Medulla oblongata (tissue), 1 donor: ENCODE measurements at regions not wholly inside any gene's neighbourhood (a gene's known extent, or its start where the extent isn't known, plus 50 kb on each side); places are given as distances from the start of the nearest gene placed in this dataset.

ENCODE experiments used
- DNase-seq: peaks from one replicate; pipeline ENCODE4 v3.0.0-alpha.2; 2015; ENCODE audit errors: extremely low spot score

DNA sequence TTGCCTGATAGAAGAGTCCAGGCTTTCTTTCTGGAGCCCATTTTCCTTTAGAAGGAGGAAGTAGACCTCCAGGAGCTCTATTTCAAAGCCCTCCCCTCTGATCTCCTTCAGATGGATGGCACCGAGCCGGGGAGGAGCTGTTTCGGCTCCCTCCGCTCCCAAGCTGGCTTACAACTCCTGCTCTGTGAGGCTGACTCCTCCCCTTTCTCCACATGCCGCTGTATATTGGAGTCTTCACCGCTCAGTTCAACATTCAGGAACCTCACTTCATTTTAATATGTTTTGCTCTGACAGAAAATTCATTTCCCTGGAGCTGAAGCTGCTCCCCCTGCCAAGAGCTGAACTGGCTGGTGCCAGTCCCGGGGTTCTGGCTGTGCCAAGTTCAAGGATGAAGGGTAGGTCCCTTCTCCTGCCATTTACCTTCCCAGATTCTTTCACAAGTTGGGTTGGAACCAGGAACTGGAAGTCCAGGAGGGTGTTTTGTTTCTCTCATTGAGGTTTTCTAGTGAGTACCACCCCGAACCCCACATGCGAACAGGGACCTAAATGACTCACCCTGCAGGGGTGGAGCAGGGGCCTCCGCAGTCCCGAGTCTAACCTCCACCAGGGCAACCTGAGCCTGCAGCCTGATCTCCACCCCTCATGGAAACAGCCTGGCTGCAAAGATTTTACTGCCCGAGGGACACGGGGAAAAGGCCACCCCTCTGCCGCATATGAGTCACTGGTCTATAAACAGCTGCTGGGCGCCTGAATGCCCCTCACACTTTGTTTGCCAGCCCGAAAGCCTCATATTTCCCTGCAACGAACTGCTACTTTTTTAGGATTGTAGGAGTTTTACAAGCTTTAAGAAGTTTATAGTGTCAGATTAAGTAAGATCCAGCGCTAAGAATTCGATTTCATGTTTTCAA is 68.6 kb upstream of the FOXA2 start:
- no peak for DNase-seq

DNA sequence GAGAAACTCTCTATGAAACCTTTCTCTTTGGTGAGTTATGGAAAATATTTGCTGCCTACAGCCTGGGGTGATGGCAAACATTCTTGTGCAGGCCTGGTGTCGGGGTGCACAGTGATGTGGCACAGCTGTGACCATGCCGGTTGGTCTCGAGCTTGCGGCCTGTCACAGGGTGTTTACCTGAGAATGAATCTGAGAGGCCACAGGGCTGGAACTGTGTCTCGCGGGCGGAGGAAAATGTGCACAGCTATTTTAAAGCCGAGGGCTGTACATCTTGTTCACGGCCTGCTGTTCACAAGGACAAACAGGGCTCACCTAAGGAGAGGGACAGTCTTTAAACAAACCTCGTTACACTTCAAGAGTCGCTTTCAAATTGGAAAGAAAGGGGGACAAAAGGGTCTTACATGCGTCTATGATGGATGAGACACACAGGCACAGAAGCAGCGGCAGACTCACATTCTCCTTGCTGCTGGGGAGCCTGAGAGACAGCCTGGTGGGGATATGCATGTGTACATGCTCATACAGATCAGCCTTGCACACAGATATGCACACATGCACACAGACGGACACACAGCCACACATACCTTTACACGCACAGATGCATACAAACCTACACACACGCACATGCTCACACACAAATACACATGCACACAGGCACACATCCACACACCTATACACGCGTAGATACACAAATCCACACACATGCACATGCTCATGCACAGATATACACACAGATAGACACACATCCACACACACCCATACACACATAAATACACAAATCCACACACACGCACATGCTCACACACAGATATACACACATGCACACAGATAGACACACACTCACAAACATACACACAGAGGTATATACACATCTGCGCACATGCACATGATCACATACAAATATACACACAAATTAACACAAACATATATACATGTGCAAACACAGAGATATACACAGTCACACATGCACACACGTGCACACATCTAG is 69.6 kb upstream of the FOXA2 start:
- DNase-seq = no peak

DNA sequence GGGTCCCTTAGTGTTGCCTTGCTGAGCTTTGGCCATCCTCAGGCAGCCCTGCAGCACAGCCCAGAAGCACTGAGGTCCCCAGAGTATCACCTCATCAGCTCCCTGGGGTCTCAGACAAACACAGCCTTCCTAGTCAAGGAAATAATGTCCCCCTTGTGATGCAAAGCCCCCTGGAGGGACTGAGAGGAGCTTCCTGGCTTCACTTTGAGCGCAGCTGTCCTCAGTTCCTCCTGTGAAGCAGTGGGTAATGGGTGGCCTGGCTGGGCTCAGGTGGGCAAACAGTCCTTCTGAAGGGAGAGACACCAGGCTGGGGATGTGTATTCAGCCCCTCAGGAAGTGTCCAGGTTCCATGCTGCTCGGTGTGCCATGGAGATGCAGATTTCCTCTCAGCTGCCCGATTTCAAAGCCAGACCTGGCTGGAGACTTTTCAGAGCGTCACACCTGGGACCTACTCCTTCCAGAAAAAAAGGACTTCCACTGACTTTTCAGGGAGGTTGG is 79.2 kb upstream of the FOXA2 start:
- no peak for DNase-seq

DNA sequence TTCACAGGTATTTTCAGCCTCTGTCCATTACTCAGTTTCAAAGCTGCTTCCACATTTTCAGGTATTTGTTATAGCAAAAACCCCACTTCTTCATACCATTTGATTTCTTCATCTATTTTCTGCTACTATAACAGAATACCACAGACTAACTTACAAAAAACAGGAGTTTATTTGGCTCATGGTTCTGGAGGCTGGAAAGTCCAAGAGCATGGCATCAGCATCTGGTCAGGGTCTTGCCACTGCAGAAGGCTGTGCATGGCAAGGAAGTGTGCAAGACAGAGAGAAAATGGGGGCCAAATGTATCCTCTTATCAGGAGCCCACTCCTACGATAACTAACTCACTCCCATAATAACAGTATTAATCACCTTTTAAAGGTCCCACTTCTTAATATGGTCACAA is 82.8 kb upstream of the FOXA2 start:
- DNase-seq = no peak

DNA sequence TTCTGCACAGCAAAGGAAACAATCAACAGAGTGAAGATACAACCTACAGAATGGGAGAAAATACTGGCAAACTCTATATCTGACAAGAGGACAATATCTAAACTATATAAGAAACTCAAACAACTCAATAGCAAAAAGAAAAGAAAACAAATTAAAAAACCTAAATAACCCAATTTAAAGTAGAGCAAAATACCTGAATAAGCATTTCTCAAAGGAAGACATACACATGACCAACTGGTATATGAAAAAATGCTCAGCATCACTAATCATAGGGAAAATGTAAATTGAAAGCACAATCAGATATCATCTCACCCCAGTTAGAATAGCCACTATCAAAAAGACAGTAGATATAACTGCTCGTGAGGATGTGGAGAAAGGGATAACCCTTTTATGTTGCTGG is 87.8 kb upstream of the FOXA2 start:
- no peak for DNase-seq

DNA sequence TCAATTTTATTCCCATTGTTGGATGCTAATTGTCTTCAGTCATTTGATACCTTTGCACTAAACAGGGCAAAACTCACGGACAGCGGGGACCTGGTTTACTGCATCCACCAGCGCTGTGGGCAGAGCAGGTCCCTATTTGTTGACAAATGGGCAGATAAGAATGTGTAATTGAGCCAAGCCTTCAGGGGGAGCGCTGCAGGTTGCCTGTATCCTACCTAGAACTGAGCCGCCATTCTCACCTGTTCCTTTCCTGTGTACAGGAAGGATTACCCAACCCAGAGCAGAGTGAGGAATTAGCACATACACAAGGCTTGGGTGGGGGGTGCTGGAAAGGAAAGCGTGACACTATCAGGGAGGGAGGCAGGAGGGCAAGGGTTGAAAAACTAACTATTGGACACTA is 89.1 kb upstream of the FOXA2 start:
- no peak for DNase-seq

DNA sequence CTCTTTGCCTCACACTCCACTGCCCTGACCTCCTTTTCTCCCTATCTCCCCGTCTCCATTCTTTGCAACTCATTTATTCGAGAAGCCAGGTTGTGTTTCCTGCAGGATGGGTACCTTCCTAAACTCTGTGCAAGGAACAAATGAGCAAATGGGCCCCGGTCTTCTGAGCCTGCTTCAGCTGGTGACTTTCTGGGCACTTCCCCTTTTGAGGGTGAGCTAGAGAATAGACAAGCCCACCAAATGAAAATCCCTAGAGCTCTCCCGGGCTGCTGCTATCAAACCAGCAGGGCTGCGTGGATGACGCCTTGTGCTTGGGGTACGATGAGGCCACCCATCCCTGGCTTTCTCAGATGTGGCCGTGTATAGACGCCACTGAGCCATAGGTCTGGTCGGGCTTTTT is 91.0 kb upstream of the FOXA2 start:
- DNase-seq = no peak

- DNase-seq = no peak
Measured at GRCh38 chr20:22678678-22679077, 94.3 kb upstream of the FOXA2 start.

- no peak for DNase-seq
Measured at GRCh38 chr20:22679197-22679596, 94.8 kb upstream of the FOXA2 start.

- DNase-seq = no peak
Measured at GRCh38 chr20:22680031-22680740, 95.8 kb upstream of the FOXA2 start.

GRCh38 chr20:22681591-22682248 is 97.3 kb upstream of the FOXA2 start:
- DNase-seq = no peak

GRCh38 chr20:22682381-22682780 is 98.0 kb upstream of the FOXA2 start:
- no peak for DNase-seq

GRCh38 chr20:22684072-22684762 is 99.8 kb upstream of the FOXA2 start:
- peak; percentile 87 for DNase-seq

DNA sequence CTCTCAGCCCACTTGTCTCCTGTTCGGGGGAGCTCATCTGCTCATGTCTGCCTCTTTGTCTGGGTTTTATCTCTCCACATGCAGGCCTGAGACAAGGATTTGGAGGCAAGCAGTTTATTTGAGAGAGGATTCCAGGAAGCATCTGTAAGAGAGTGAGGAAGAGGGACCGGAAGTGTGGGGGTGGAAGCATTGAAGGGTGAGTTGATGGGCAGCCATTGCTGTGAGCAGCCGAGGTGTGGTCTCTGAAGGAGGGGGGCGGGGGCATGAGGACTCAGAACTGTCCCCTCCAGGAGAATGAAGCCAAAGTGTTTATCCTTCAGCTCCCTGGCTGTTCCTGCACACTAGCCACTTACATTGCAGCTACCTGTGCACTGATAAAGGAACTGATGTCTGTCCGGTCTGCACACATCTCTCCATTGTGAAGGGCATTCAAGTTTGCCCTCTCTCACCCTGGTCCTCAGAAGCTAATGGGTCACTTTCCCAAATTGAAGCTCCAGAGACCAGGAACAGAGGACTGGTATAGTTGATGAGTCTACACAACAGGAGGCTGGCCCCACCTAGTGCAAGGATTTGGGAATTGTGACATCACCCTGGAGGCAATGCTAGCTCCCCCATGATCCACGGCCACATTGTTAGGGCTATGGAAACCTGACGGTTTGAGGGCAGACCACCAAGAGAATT is 100.5 kb upstream of the FOXA2 start:
- no peak for DNase-seq

- DNase-seq = peak; percentile 53
Measured at GRCh38 chr20:22686097-22686496, 101.7 kb upstream of the FOXA2 start.

DNA sequence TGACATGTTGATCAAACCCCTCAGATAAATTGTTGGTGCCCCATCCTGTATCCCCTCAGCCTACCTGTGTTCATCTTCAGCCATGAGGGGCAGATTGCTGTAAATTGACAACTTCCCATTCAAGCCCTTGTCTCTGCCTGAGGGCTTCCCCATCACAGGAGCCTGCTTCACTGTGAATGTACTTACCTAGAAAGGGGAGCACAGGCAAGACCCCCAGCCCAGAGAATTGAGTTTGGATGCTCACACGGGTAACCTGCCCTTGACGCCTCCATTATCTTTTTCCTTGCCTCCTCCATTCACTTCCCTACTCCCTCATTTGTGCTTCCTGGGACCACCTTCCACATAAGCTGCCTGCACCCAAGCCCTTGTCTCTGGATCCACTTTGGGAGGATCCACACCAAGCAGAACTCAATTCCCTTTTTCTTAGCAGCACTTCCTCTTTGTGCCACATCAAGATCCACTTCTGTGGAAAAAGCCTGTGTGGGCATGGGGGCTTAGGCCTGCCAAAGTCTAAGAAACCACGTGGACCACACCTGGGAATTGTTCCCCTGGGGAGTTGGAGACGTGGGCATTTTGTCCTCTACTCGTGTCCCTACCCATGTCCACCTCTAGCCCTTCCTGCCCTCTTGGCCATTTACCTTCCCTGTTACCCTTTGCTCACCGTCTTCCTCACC is 103.4 kb upstream of the FOXA2 start:
- peak; percentile 31 for DNase-seq

- DNase-seq = no peak
Measured at GRCh38 chr20:22688485-22688884, 104.1 kb upstream of the FOXA2 start.

DNA sequence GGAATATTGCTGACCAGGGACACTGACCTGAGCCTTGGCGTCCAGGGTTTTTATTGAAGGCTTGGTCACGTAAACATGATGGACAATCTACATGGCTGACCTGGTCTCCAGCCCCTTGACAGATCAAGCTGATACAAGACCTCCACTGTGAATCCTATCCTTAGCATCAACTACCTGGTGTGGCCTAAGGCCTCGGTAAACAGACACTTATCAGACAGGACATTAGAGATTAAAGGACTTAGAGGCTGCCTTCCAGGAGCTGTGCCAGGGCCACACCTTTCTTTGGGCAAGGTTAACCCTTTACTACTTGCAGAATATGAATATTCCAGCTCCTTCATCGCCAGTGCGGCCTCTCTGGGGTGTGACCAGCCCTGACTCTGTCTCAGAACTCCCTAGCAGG is 104.9 kb upstream of the FOXA2 start:
- DNase-seq = no peak

DNA sequence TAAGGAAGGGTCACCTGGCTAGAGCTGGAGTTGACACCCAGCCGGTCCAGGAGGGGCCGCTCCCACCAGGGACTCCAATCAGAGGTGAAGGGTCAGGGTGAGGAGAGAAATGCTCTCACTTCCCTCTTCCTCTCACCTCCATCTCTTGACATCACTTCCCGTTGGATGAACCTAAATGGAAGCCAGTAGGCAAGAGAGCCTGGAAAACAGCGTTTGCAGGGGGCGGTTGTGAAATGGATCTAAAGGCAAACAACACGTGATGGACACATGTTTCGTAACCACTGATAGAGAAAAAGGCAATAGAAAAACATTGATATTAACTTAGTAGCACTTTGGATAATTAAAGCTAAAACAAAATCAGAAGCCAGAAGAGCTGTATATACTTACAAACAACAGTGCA is 105.6 kb upstream of the FOXA2 start:
- no peak for DNase-seq
